NCI-H146 treated with DMSO at 0.1 percent for 48 hours (cell line): ENCODE measurements at regions not wholly inside any gene's neighbourhood (a gene's known extent, or its start where the extent isn't known, plus 50 kb on each side); places are given as distances from the start of the nearest gene placed in this dataset.

ENCODE experiments used
- DNase-seq: peaks from one replicate; lab custom pipeline; 2025; ENCODE audit not compliant: unreplicated experiment; lab: John Stamatoyannopoulos, UW

DNA sequence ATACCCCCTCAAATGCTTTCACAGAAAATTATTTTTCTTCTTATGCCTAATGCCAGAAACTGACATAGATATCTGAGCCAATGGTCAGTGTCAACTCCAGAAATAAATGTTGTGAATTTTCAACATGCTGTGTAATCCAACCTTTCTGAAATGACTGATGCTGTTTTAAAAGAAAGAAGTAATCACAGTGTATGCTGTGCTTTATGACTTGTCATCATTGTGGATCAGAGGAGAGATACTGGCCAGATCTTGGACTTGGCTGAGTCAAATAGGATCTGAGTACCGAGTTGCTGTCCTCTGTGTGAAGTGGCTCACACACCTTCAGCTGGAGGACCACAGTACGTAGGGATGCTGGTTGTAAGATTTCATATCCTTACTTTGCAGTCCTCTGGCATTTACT, 89.9 kb upstream of the ARHGAP20 start:
- DNase-seq, result no peak

DNA sequence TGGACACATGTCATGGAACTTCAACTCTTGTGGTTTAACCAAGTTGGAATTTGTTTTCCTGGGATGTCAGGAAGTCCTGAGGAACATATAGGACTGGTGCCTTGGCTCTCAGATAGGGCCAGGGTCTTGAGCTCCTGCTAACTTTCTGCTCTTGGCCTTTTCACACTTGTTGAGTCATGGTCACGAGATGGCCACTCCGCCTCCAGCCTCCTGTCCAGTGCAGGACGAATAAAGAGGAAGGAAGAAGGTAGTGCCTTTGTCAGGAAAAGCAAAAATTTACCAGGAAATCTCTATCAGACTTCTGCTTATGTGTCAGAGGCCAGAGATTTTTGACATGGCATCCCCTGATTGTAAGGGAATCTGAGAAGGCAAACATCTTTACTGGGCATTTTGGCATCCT, 89.1 kb upstream of the ARHGAP20 start:
- DNase-seq, result no peak

DNA sequence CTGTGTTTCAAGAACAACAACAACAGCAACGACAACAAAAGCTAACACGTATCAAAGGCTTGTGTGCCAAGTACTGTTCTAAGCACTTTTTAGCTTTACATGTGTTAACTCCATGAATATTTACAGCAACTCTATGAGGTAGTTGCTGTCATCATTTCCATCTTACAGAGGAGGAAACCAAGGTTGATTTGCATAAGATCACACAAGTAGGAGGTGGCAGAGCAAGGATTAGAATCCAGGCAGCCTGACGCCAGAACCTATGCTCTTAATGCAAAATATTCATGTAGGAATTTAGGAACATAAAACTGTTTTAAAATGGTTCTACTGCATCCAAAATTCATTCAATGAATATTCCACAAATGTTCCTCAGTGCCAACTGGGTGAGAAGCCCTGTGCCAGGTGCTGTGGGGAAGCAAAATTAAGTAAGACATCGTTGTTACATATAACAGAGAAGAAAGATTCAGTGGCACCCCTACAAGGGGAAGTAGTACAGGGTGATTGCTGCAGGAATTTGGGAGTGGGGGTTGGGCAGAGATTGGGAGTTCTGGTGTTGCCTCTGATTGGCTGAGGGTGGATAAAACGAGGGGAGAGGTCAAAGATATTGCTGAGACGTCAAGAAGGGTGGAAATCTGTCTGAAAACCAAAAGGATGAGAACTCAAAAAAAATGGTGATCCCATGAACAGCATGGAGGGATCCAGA, 86.1 kb upstream of the ARHGAP20 start:
- DNase-seq, result no peak

DNA sequence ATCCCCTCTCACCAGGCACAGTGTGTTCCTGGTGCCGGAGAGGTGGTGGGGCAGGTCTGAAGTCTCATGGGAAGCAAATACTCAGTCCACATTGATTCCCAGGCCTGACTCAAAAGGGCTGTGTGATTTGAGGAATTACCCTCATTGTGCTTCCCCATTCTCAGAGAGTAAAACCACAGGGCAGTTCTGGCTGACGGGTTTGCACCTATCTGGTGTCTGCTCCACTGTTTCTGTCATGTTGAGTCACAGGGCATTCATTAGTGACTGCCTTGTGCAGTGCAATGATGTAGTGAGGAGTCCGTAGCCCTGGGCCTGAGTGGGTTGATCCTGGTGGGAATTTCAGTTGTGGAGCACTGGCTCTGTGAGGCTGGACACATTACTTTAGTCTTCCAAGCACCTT, 85.2 kb upstream of the ARHGAP20 start:
- no peak for DNase-seq

DNA sequence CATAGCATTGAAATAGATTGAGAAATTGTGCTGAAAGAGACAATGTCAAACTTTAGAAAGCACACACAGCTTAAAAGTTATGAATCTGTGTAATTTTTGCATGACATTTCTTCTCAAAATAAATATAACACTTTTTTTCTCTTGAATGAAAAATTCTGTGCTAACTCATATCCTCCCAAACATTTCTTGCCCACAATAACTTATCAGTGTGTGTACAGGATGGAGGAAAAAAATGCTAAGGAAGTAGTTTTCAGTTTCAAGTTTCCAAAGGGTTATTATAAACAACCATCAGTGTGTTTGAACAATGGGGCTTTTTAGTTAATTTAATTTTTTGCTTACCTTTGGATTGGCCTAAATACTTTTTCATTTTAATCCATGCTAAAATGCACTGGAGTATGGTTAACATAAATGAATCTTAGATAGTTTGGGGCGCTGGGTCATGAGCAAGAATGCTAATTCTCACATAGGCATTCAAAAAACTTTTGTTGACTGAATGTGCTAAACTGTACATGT, 82.9 kb upstream of the ARHGAP20 start:
- no peak for DNase-seq

DNA sequence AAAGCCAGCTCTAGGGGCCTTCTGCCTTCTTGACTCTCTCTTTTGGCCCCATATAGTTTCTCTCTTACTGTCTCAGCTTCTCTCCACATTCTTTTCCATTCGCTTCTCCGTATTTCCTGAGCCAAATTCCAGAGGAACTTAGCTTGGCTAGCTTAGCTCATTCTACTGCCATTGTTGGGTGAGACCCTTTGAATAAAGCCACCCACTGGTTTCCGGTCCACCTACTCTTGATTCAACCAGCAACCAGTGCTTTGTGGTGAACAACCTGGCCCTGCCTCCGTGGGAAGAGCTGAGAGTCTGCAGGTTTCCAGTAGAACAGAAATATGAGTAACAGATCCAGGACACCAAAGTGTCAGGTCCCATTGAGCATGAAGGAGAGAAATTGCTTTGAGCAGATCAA, 81.3 kb upstream of the ARHGAP20 start:
- DNase-seq, result no peak

DNA sequence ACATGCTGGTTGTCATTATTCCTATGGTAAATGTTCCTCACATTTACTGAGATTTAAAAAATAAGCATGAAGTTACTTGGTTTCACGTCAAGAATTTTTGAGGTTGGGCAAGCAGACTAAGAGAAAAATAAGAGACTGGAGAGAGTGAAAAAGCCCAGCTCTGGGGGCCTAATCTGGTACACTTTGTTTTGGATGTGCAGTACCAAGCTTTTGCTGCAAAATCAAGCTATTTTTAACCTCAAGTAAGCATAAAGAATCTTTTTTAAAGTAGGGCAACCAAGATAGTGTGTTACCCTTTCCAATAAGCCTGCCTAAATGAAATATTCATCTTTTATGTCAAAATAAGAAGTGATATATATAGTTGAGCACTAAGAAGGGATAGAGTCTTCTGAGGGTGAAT, 79.4 kb upstream of the ARHGAP20 start:
- no peak for DNase-seq

DNA sequence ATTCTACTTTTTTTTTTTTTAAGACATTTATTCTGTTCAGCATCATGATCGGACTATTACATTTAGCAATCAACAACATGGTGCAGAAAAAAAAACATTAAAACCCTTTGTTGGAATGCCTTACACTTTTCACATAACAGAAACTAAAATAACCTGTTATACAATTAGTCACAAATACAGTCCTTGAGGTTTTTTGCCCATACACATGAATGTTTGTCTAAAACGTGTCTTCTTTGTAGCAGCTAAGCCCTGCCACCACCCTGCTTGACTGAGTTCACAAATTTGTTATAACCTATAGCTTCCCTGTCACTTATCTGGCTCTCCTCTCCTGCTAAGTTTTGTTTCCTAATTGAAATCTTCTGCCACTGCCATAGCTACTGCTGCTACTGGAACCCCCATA, 75.4 kb upstream of the ARHGAP20 start:
- no peak for DNase-seq

DNA sequence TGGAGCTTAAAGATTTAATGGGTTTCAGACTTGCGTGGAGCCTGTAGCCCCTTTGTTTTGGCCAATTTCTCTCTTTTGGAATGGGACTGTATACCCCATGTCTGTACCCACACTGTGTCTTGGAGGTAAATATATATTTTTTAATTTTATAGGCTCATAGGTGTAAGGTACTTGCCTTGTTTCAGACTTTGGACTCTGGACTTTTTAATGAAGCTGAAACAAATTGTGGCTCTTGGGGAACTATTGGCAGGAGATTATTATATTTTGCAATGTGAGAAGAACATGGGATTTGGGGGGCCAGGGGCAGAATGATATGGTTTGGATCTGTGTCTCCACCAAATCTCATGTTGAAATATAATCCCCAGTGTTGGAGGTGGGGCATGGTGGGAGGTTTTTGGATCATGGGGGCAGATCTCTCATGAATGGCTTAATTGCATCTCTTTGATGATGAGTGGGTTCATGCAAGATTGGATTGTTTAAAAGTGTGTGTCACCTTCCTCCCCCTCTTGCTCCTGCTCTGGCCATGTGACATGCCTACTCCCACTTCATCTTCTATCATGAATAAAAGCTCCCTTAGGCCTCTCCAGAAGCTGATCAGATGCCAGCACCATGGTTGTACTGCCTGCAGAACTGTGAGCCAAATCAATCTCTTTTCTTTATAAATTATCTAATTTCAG, 74.1 kb upstream of the ARHGAP20 start:
- no peak for DNase-seq

DNA sequence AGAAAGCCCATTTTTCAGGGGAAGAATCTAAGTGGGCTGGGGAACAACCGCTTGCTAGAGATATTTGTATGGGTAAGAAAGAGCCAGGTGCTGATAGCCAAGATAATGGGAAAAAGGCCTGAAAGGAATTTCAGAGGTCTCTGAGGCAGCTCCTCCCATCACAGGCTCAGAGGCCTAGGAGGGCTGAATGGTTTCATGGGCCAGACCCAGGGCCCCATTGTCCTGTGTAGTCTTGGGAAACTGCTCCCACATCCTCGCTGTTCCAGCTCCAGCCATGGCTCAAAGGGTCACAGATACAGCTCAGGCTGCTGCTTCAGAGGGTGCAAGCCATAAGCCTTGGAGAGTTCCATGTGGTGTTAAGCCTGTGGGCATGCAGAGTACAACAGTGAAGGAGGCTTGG, 73.2 kb upstream of the ARHGAP20 start:
- DNase-seq, result no peak

DNA sequence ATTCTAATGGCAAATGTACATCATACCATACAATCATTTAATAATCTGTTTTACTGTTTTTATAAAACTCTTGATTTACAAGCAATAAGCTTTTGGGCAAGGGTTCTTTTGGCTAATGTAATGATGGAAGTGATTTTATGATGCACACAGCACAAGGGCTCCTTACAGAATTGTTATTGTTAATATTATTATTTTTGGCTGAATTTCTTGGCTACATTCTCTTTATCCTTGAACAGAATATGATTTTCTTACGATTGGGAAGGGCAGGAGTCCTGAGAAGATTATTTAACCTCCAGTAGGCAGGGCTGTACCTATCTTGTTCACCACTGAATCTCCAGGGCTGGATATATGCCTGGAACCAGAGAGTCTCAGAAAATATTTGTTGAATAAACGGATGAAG, 70.4 kb upstream of the ARHGAP20 start:
- DNase-seq, result no peak

DNA sequence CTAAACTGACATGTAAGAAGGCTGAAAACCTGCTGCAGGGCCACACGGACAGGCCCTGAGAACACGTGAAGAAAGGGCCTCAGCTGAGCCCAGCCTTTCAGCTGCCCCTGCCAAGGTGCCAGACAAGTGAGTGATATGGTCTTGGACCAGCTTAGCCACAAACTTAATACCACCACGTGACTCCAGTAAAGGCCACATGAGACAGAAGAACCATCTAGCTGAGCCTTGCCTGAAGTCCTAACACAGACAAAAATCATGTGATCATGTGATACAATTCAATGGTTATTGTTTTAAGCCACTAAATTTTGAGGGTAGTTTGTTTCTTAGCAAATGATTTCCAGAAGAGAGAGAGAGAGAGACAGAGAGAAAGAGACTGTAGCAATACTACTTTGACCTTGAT, 66.9 kb upstream of the ARHGAP20 start:
- DNase-seq, result no peak

DNA sequence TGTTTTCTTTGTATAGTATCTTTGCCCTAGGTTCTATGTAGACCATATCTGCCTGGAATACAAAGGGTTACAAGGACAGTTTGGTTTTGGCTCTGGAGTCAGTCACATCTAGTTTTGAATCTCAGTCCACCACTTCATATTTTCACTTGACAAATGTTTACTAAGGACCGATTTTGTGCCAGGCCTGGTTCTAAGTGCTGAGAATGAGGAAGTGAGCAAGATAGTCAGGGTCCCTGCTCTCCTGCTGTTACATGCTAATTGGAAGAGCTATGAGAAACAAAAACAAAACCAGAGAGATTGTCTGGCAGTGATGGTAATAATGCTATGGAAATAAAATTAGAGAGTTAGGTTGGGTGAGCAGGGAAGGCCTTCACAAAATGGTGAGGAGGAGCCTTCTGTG, 66.1 kb upstream of the ARHGAP20 start:
- no peak for DNase-seq

DNA sequence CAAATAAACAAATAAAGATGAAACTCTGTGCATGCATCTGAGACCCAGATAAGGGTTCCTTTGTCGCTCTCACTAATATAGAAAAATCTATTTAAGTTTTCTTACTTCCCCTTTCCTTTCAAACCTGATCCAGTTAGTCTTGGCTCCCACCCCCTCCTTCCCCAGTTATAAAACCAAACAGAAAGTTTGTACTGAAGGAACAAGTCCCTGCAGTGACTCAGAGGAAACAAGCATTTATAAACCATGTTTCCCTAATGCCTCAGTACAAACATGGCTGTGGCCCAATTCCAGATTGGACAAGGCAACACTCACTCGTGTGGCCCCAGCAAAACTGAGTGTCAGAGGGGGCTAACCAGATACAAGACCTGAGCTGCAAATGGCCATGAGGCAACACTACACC, 65.5 kb upstream of the ARHGAP20 start:
- no peak for DNase-seq

DNA sequence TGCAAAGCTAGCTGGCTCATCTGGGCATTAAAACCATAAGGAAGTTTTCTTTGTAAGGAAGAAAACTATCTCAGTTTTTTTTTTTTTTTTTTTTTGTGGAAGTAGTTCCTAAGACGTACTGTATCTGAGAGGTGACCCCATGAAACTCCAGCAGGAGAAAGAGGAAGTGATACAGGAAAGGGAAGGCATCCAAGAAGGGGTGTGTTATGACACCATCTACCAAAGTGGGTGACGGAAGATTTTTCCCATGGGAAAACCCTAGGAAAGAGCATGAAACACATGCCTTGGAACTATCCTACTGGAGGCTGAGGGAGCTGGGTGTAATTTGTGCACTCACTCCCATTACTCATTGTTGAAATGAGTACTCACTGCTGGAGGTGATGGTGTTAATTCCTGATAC, 63.8 kb upstream of the ARHGAP20 start:
- no peak for DNase-seq

DNA sequence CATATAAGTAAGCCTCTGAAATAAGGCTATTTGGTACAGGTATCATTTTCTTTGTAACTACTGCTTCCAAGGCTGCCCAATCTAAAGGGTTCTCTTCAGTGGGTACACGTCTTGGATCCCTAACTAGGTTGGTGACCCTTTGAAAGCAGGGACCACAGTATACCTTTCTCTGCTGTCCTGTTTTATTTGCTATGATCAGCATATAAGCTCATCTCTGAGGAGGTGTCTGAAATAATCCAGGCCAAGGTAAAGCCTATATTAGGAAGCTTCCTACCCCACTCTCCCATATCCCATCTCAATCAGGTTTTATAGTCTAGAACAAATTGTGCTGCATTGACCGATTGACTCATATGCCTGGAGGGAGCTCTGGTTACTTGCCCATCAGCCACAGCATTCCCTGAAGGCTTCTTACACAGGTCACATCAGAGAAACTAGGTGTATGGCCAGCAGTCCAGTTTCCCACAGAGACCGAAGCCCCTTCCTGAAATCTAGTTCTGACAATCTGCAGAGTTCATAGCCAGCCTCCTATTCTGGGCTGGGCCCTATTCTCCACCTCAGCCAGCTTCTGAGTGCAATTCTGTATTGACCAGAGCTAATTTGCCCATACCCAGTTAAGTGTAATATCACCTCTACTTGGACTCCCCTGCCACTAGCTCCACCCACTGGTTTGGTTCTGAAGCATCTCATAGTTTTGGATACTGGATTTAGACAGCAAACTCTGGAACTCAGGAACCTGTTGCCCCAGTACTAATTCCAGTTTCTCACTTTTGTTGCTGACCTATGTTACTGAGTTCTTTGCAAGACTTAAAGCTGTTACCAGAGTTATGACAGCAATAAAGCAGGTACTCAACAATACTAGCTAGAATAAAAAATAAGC, 62.1 kb upstream of the ARHGAP20 start:
- no peak for DNase-seq

DNA sequence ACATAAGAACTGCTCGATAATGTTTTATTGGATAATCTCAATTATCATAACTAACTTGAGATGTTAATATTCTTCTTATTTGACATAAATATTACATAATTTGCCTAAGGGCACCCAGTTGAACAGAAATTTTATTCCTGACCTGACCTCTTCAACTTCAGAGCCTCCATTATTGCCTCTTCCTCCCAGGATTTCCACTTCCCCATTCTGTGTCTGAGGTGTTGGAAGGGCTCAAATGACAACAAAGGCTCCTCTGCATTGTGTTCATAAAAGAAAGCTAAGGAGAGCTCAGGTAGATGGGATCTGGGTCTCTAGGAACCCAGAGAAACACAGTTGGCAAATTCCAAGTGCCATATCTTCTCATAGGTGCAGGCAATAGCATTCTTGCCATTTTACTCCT, 61.2 kb upstream of the ARHGAP20 start:
- no peak for DNase-seq

DNA sequence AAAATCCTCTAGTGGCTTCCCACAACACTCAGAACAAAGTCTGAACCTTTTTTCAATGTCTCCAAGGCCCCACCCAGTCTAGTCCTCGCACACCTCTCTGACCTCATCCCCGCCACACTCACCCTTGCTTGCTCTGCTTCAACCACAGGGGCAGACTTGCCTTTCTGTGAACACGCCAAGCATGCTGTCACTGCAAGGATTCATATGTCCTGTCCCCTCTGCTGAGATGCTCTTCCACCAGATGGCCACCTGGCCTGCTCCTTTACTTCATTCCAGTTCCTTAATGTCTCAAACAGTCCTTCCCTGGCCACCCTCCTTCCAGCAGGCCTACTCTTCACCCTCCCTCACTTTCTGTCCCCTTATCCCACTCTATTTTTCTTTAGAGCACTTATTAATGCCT, 60.6 kb upstream of the ARHGAP20 start:
- DNase-seq, result no peak

DNA sequence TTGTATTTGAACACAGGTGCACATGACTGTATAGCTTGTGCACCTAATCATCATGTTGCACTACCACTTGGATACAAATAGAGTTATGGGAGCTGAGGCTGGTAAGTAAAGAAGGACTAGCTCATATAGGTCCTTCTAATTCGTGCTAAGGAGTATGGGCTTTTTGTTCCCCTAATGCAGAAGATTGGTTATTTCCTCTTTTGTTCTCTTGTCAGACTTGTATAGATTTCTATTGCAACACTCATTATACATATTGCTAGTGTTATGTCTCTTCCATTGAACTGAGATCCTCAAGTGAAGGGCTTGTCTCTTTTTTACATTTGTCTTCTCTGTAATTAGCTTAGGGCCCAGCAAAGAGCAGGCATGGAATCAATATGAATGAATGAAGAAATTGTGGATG, 54.1 kb upstream of the ARHGAP20 start:
- no peak for DNase-seq

DNA sequence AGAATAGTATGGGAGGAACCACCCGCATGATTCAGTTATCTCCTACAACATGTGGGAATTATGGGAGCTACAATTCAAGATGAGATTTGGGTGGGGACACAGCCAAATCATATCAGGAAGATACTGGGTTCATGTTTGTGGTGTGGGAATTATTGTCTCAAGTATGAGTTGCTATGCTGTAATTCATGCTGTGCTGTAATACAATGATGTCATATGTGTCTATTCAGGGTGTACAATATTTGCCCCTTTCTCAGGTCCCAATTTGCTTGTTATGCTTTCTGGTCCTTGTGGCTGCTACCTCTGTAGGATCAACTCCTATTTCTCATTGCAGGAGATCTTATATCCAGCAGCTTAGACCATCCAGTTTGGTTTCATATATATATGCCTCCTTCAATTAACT, 52.2 kb upstream of the ARHGAP20 start:
- DNase-seq, result no peak

DNA sequence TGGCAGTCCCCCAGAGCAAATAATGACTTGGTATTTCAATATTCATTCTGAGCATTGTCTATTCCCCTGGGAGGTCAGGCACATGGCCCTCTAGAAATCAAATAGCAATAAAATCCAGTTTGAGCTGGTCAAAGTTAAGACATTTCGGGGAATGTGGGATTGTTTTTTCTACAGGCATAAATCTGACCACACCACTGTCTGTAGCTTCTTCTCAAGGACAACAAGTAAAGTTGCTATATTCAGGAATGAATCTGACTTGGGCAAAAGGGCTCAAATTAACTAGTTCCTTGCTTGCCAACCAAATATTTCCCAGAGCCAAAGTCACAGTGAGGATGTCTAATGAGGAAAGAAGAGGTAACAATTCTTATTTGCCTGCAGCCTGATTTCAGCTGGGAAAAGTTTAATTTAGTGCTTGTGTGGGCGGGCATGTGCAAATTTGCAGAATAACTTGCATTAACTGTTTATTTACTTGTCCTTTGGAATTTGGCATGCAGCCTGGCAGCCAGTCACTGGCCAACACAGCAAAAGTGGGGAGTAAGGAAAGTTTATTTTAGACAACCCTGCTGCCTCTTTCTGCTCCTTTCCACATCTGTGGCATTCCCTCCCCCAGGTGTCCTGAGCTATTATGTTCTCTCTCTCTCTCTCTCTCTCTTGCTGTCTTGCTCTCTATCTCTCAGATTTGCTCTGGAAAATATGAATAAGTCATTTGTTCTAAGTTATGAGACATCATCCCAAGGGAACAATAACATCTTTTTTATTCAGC, 51.2 kb upstream of the ARHGAP20 start:
- DNase-seq, result no peak
